HG03280 (cell line): ENCODE measurements at regions not wholly inside any gene's neighbourhood (a gene's known extent, or its start where the extent isn't known, plus 50 kb on each side); places are given as distances from the start of the nearest gene placed in this dataset.

Experiments
- ATAC-seq: cut with Tn5 transposase; IDR thresholded peaks from one replicate; pipeline ENCODE4 v1.9.1; 2021; ENCODE audit warnings: mild to moderate bottlenecking, moderate library complexity; ENCODE audit not compliant: unreplicated experiment

GRCh38 chr2:125041846-125042245 lies 1016.8 kb downstream of the CNTNAP5 start:
- no peak for ATAC-seq

GRCh38 chr2:125042727-125043126 lies 1017.6 kb downstream of the CNTNAP5 start:
- no peak for ATAC-seq

GRCh38 chr2:125070726-125071505 lies 1045.8 kb downstream of the CNTNAP5 start:
- ATAC-seq: no peak

GRCh38 chr2:125073440-125073839 lies 1048.4 kb downstream of the CNTNAP5 start:
- ATAC-seq: no peak

GRCh38 chr2:125085904-125086303 lies 1060.8 kb downstream of the CNTNAP5 start:
- ATAC-seq: no peak

- no peak for ATAC-seq
These were observed 1061.5 kb downstream of the CNTNAP5 start for GRCh38 chr2:125086313-125087184.

- no peak for ATAC-seq
These were observed 1067.4 kb downstream of the CNTNAP5 start for GRCh38 chr2:125092276-125093009.

GRCh38 chr2:125095826-125096225 lies 1070.7 kb downstream of the CNTNAP5 start:
- no peak for ATAC-seq

GRCh38 chr2:125106710-125107109 lies 1081.6 kb downstream of the CNTNAP5 start:
- ATAC-seq: no peak

- no peak for ATAC-seq
These were observed 1082.4 kb downstream of the CNTNAP5 start for GRCh38 chr2:125107446-125107845.

GRCh38 chr2:125108251-125108650 lies 1083.2 kb downstream of the CNTNAP5 start:
- no peak for ATAC-seq

GRCh38 chr2:125125902-125126301 lies 1100.8 kb downstream of the CNTNAP5 start:
- no peak for ATAC-seq

GRCh38 chr2:125160947-125161346 lies 1135.9 kb downstream of the CNTNAP5 start:
- no peak for ATAC-seq

- no peak for ATAC-seq
These were observed 1142.1 kb downstream of the CNTNAP5 start for GRCh38 chr2:125167152-125167551.

- no peak for ATAC-seq
These were observed 1142.7 kb downstream of the CNTNAP5 start for GRCh38 chr2:125167820-125168219.

GRCh38 chr2:125168442-125168841 lies 1143.4 kb downstream of the CNTNAP5 start:
- ATAC-seq: no peak

GRCh38 chr2:125169022-125169763 lies 1144.1 kb downstream of the CNTNAP5 start:
- ATAC-seq: no peak

GRCh38 chr2:125169764-125170146 lies 1144.7 kb downstream of the CNTNAP5 start:
- ATAC-seq: no peak

GRCh38 chr2:125172181-125172580 lies 1147.1 kb downstream of the CNTNAP5 start:
- ATAC-seq: no peak

GRCh38 chr2:125175415-125175814 lies 1150.3 kb downstream of the CNTNAP5 start:
- ATAC-seq: no peak
